SK-N-SH (cell line): ENCODE measurements at regions not wholly inside any gene's neighbourhood (a gene's known extent, or its start where the extent isn't known, plus 50 kb on each side); places are given as distances from the start of the nearest gene placed in this dataset.

Experiments
- CTCF ChIA-PET: fragments of 300-600, 350-600 bp; formaldehyde crosslinking; extraction: SDS; loops from one replicate; lab custom pipeline; 2021; lab: Yijun Ruan, JAX
- POLR2A ChIA-PET: fragments of 350-600 bp; sonication (Branson Sonifier 250); formaldehyde crosslinking; extraction: SDS; loops from one replicate; lab custom pipeline; 2020; ENCODE audit warnings: antibody characterized with exemption, inconsistent platforms; lab: Yijun Ruan, JAX
- DNase-seq: peaks from one replicate; pipeline ENCODE4 v3.0.0; 2012
- H2AFZ ChIP-seq: fragments of 200-600 bp; sonication (generic); 2 replicates; pipeline ENCODE4 v1.8.1; 2016; ENCODE audit warnings: antibody characterized with exemption, mild to moderate bottlenecking, low read depth
- H3F3A ChIP-seq: fragments of 200-600 bp; sonication (generic); replicated peaks from 2 replicates; pipeline ENCODE3; 2016; ENCODE audit warnings: antibody characterized with exemption, mild to moderate bottlenecking; ENCODE audit not compliant: insufficient read depth
- H3K27ac ChIP-seq, 2 experiments: fragments of 200-500 bp in 1 of 2; fragments of 200-600 bp in 1 of 2; sonication (Bioruptor generic) in 1 of 2; sonication (generic), shearing (Covaris generic) in 1 of 2; 2 replicates each; pipeline versions ENCODE4 v1.5.1 to v1.6.1; 2014 to 2016; ENCODE audit warnings: low read depth in 2 of 2, inconsistent platforms in 1 of 2, low read length in 1 of 2, mild to moderate bottlenecking in 1 of 2, mixed read lengths in 1 of 2
- H3K27me3 ChIP-seq: fragments of 200-600 bp; sonication (generic), shearing (Covaris generic); 2 replicates; pipeline ENCODE4 v1.6.1; 2016; ENCODE audit warnings: mixed run types; ENCODE audit not compliant: insufficient read depth
- H3K36me3 ChIP-seq, 2 experiments: fragments of 200-500 bp in 1 of 2; fragments of 200-600 bp in 1 of 2; sonication (Bioruptor generic) in 1 of 2; sonication (generic) in 1 of 2; replicated peaks in 1 of 2; 2 replicates each; pipeline versions ENCODE3 to v1.5.1; 2014 to 2016; ENCODE audit warnings: low read length in 1 of 2, mild to moderate bottlenecking in 1 of 2; ENCODE audit not compliant: insufficient read depth in 2 of 2, control insufficient read depth in 1 of 2
- H3K4me1 ChIP-seq, 2 experiments: fragments of 200-500 bp in 1 of 2; fragments of 200-600 bp in 1 of 2; sonication (Bioruptor generic) in 1 of 2; sonication (generic), shearing (Covaris generic) in 1 of 2; 2 replicates each; pipeline versions ENCODE4 v1.5.1 to v1.6.1; 2014 to 2016; ENCODE audit warnings: low read depth in 1 of 2, low read length in 1 of 2, mixed run types in 1 of 2; ENCODE audit not compliant: insufficient read depth in 2 of 2, control insufficient read depth in 1 of 2
- H3K4me2 ChIP-seq: fragments of 200-600 bp; sonication (generic), shearing (Covaris generic); 2 replicates; pipeline ENCODE4 v1.6.1; 2017; ENCODE audit warnings: mixed run types
- H3K4me3 ChIP-seq, 2 experiments: fragments of 200-500 bp in 1 of 2; fragments of 200-600 bp in 1 of 2; sonication (Bioruptor generic) in 1 of 2; sonication (generic), shearing (Covaris generic) in 1 of 2; 2 replicates each; pipeline versions ENCODE4 v1.5.1 to v1.8.1; 2014 to 2016; ENCODE audit warnings: low read depth in 2 of 2, inconsistent platforms in 1 of 2, low read length in 1 of 2, mild to moderate bottlenecking in 1 of 2, mixed read lengths in 1 of 2, moderate library complexity in 1 of 2
- H3K79me2 ChIP-seq: fragments of 200-600 bp; sonication (generic); 2 replicates; pipeline ENCODE4 v1.8.1; 2017; ENCODE audit warnings: mild to moderate bottlenecking; ENCODE audit not compliant: insufficient read depth
- H3K9ac ChIP-seq: fragments of 200-600 bp; sonication (generic); 2 replicates; pipeline ENCODE4 v1.6.1; 2017; ENCODE audit warnings: mixed run types
- H3K9me2 ChIP-seq: fragments of 200-600 bp; sonication (generic); 2 replicates; pipeline ENCODE4 v1.6.1; 2017; ENCODE audit warnings: mixed run types
- H3K9me3 ChIP-seq: fragments of 200-600 bp; sonication (generic); 2 replicates; pipeline ENCODE4 v1.6.1; 2017; ENCODE audit warnings: mixed run types, mild to moderate bottlenecking, moderate library complexity
- H4K20me1 ChIP-seq: fragments of 200-600 bp; sonication (generic); 2 replicates; pipeline ENCODE4 v1.6.1; 2017; ENCODE audit warnings: mild to moderate bottlenecking, mixed run types; ENCODE audit not compliant: insufficient read depth
- ELF1 ChIP-seq: IDR thresholded peaks from 2 replicates; pipeline ENCODE4 v1.4.0; 2012
- FOSL2 ChIP-seq: IDR thresholded peaks from 2 replicates; pipeline ENCODE4 v1.4.0; 2012; ENCODE audit warnings: low read depth, mild to moderate bottlenecking, moderate library complexity, borderline replicate concordance
- FOXJ3 ChIP-seq: sonication (generic); formaldehyde crosslinking; IDR thresholded peaks from 2 replicates; pipeline ENCODE4 v1.5.1; 2020; ENCODE audit warnings: mild to moderate bottlenecking, missing genetic modification reagents
- FOXM1 ChIP-seq: IDR thresholded peaks from 2 replicates; pipeline ENCODE4 v1.4.0; 2012; ENCODE audit warnings: low read depth, mild to moderate bottlenecking
- GABPA ChIP-seq: IDR thresholded peaks from 2 replicates; pipeline ENCODE4 v1.4.0; 2012; ENCODE audit warnings: low read depth, mild to moderate bottlenecking
- GATA2 ChIP-seq: sonication (generic); formaldehyde crosslinking; IDR thresholded peaks from 2 replicates; pipeline ENCODE4 v1.5.0; 2020; ENCODE audit warnings: mild to moderate bottlenecking, missing genetic modification reagents
- JUND ChIP-seq: IDR thresholded peaks from 2 replicates; pipeline ENCODE4 v1.4.0; 2012
- MXI1 ChIP-seq: IDR thresholded peaks from 2 replicates; pipeline ENCODE4 v1.6.1; 2012; ENCODE audit warnings: mild to moderate bottlenecking, low read depth, low read length, improper control_type of control experiment
- NRF1 ChIP-seq: IDR thresholded peaks from 2 replicates; pipeline ENCODE4 v1.6.1; 2012; ENCODE audit warnings: low read depth, mild to moderate bottlenecking, low read length
- POLR2AphosphoS5 ChIP-seq: IDR thresholded peaks from 2 replicates; pipeline ENCODE4 v1.6.1; 2012; ENCODE audit warnings: low read depth, low read length
- RAD21 ChIP-seq: IDR thresholded peaks from 2 replicates; pipeline ENCODE4 v1.6.1; 2012; ENCODE audit warnings: mild to moderate bottlenecking, low read length
- RCOR1 ChIP-seq: fragments of 150-350 bp; IDR thresholded peaks from 2 replicates; pipeline ENCODE4 v1.6.1; 2017; ENCODE audit warnings: antibody characterized with exemption, low read length
- RXRA ChIP-seq: IDR thresholded peaks from 2 replicates; pipeline ENCODE4 v1.4.0; 2012; ENCODE audit warnings: low read depth, mild to moderate bottlenecking, borderline replicate concordance
- SIN3A ChIP-seq: IDR thresholded peaks from 2 replicates; pipeline ENCODE4 v1.6.1; 2012; ENCODE audit warnings: low read depth, mild to moderate bottlenecking, low read length, moderate library complexity, borderline replicate concordance
- TAF1 ChIP-seq: IDR thresholded peaks from 2 replicates; pipeline ENCODE4 v1.6.1; 2012; ENCODE audit warnings: low read depth, mild to moderate bottlenecking, low read length, moderate library complexity, borderline replicate concordance
- WGBS: methylation state at CpG from one replicate; pipeline ENCODE4 v1.1.6; 2017; ENCODE audit warnings: low lambda C conversion rate; 5-methylcytosine and 5-hydroxymethylcytosine counted together
- TF ChIP-seq, protein P1 (sequence below): fragments of 150-350 bp; IDR thresholded peaks from 2 replicates; pipeline ENCODE4 v1.6.1; 2017; ENCODE audit warnings: antibody characterized with exemption, low read length, low read depth, borderline replicate concordance
- TF ChIP-seq, protein P2 (sequence below): fragments of 150-350 bp; IDR thresholded peaks from 2 replicates; pipeline ENCODE4 v1.6.1; 2016; ENCODE audit warnings: mild to moderate bottlenecking, low read depth, low read length
- TF ChIP-seq, protein P3 (sequence below): IDR thresholded peaks from 2 replicates; pipeline ENCODE4 v1.4.0; 2012; ENCODE audit warnings: low read depth, borderline replicate concordance
- TF ChIP-seq, protein P4 (sequence below): IDR thresholded peaks from 2 replicates; pipeline ENCODE4 v1.4.0; 2012; ENCODE audit warnings: low read depth
- TF ChIP-seq, protein P5 (sequence below): fragments of 200-600 bp; sonication (generic); IDR thresholded peaks from 2 replicates; pipeline ENCODE4 v1.6.1; 2017; ENCODE audit warnings: antibody characterized with exemption, mild to moderate bottlenecking, moderate library complexity

DNA sequence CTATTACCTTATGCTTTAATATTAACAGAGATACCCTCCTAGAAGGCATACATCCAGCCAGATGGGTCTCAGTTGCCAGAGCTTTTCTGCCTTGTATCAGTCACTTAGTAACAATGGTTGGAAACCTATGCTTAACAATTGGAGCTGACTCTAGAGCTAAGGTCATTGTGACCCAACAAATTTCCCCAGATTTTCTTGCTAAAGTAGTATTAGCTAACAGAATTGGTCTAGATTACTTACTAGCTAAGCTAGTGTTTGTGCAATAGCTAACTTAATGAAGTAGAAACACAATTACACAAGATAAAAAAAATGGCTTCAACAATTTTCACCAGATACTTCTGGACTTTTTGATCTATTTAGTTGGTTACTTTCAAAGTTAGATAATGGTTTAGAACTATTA lies 236.9 kb downstream of the NSUN3 start:
- CTCF ChIA-PET: interaction anchor here (0.6 to 1.0 kb wide), 3 partner anchors 68 to 457 kb away, joined by 3 read pairs; no protein-coding TSS in a partner anchor
- Histone ChIP-seq H4K20me1 (no peaks in the 10 kb centered on the region), H3K4me1 (no peaks in the 10 kb centered on the region; a peak in 1 of 4 replicates), H3K79me2 (no peaks in the 10 kb centered on the region), H3K27ac (no peak overlapping the region), H2AFZ (no peak overlapping the region), H3K4me3 (no peak overlapping the region), H3K27me3 (no peaks in the 10 kb centered on the region), H3K9ac (no peak overlapping the region), H3F3A (no peaks in the 10 kb centered on the region), H3K36me3 (no peaks in the 10 kb centered on the region), H3K9me2 (no peaks in the 10 kb centered on the region), H3K9me3 (no peaks in the 10 kb centered on the region), H3K4me2 (no peak overlapping the region)
- POLR2A ChIA-PET: no interaction called here
- TF ChIP-seq, protein P1, sequence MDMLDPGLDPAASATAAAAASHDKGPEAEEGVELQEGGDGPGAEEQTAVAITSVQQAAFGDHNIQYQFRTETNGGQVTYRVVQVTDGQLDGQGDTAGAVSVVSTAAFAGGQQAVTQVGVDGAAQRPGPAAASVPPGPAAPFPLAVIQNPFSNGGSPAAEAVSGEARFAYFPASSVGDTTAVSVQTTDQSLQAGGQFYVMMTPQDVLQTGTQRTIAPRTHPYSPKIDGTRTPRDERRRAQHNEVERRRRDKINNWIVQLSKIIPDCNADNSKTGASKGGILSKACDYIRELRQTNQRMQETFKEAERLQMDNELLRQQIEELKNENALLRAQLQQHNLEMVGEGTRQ: no peak
- TF ChIP-seq, protein P2, sequence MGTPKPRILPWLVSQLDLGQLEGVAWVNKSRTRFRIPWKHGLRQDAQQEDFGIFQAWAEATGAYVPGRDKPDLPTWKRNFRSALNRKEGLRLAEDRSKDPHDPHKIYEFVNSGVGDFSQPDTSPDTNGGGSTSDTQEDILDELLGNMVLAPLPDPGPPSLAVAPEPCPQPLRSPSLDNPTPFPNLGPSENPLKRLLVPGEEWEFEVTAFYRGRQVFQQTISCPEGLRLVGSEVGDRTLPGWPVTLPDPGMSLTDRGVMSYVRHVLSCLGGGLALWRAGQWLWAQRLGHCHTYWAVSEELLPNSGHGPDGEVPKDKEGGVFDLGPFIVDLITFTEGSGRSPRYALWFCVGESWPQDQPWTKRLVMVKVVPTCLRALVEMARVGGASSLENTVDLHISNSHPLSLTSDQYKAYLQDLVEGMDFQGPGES: no peak
- TF ChIP-seq TAF1 (no peak), GATA2 (CRISPR knock-in tag) (no peak), SIN3A (no peak), ELF1 (no peak), RXRA (no peak), FOXJ3 (CRISPR knock-in tag) (no peak), POLR2AphosphoS5 (no peak), JUND (no peak), GABPA (no peak), FOXM1 (no peak)
- TF ChIP-seq, protein P3, sequence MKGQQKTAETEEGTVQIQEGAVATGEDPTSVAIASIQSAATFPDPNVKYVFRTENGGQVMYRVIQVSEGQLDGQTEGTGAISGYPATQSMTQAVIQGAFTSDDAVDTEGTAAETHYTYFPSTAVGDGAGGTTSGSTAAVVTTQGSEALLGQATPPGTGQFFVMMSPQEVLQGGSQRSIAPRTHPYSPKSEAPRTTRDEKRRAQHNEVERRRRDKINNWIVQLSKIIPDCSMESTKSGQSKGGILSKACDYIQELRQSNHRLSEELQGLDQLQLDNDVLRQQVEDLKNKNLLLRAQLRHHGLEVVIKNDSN: no peak
- DNase-seq: no peak

DNA sequence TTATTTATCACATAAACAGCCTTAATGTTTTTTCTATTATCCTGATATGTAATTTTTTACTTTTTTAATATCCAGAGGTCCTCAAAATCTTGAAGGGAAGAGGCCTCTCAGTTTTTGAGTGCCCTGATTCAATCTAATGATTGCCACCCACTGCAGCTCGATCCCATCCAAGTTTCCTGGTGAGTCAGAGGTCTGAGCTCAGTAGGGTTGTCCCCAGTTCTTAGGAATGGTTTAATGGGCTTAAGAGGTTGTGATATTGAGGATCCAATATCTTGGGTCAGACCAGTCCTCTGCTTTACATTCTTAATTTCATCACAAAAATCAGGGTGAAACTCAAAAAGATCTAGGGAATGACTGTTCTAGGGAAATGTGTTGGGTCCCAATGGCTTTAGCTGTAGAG lies 238.5 kb downstream of the NSUN3 start:
- DNase-seq: no peak
- Histone ChIP-seq H3K36me3 (no peaks in the 10 kb centered on the region), H3K4me1 (no peaks in the 10 kb centered on the region; a peak in 1 of 4 replicates), H3F3A (no peaks in the 10 kb centered on the region), H4K20me1 (no peaks in the 10 kb centered on the region), H3K4me2 (no peak overlapping the region), H3K27me3 (no peaks in the 10 kb centered on the region), H3K27ac (no peak overlapping the region), H3K9me2 (no peaks in the 10 kb centered on the region), H3K9me3 (no peaks in the 10 kb centered on the region), H3K79me2 (no peaks in the 10 kb centered on the region), H2AFZ (no peak overlapping the region), H3K9ac (no peak overlapping the region), H3K4me3 (no peak overlapping the region)
- ChIA-PET POLR2A (no interaction called here), CTCF (no interaction called here)
- WGBS: 21% methylated on average over 1 of the region's 1 CpG
- TF ChIP-seq FOXM1 (no peak), NRF1 (no peak), ELF1 (no peak), MXI1 (no peak), TAF1 (no peak), RAD21 (no peak), FOSL2 (no peak), RCOR1 (no peak)
- TF ChIP-seq, protein P2: no peak
- TF ChIP-seq, protein P4, sequence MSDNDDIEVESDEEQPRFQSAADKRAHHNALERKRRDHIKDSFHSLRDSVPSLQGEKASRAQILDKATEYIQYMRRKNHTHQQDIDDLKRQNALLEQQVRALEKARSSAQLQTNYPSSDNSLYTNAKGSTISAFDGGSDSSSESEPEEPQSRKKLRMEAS: no peak
- TF ChIP-seq, protein P5, sequence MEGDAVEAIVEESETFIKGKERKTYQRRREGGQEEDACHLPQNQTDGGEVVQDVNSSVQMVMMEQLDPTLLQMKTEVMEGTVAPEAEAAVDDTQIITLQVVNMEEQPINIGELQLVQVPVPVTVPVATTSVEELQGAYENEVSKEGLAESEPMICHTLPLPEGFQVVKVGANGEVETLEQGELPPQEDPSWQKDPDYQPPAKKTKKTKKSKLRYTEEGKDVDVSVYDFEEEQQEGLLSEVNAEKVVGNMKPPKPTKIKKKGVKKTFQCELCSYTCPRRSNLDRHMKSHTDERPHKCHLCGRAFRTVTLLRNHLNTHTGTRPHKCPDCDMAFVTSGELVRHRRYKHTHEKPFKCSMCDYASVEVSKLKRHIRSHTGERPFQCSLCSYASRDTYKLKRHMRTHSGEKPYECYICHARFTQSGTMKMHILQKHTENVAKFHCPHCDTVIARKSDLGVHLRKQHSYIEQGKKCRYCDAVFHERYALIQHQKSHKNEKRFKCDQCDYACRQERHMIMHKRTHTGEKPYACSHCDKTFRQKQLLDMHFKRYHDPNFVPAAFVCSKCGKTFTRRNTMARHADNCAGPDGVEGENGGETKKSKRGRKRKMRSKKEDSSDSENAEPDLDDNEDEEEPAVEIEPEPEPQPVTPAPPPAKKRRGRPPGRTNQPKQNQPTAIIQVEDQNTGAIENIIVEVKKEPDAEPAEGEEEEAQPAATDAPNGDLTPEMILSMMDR: no peak
